ENCODE measurements at regions not wholly inside any gene's neighbourhood (a gene's known extent, or its start where the extent isn't known, plus 50 kb on each side); places are given as distances from the start of the nearest gene placed in this dataset.
"Not testable (repeated sequence)": the region's sequence is repeated elsewhere in the genome, so short reads cannot be mapped to it uniquely, and the experiment has no call there.

DNA sequence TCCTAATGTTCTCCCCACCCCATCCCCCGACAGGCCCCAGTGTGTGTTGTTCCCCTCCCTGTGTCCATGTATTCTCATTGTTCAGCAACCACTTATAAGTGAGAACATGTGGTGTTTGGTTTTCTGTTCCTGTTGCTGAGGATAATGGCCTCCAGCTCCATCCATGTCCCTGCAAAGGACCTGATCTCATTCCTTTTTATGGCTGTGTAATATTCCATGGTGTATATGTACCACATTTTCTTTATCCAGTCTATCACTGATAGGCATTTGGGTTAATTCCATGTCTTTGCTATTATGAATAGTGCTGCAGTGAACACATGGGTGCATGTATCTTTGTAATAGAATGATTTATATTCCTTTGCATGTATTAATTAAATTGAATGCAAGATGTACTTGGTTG, 104.8 kb upstream of the WIPF3 start:
- TF ChIP-seq, protein P1, sequence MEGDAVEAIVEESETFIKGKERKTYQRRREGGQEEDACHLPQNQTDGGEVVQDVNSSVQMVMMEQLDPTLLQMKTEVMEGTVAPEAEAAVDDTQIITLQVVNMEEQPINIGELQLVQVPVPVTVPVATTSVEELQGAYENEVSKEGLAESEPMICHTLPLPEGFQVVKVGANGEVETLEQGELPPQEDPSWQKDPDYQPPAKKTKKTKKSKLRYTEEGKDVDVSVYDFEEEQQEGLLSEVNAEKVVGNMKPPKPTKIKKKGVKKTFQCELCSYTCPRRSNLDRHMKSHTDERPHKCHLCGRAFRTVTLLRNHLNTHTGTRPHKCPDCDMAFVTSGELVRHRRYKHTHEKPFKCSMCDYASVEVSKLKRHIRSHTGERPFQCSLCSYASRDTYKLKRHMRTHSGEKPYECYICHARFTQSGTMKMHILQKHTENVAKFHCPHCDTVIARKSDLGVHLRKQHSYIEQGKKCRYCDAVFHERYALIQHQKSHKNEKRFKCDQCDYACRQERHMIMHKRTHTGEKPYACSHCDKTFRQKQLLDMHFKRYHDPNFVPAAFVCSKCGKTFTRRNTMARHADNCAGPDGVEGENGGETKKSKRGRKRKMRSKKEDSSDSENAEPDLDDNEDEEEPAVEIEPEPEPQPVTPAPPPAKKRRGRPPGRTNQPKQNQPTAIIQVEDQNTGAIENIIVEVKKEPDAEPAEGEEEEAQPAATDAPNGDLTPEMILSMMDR (IDR thresholded peaks at IDR 0.05), result not testable (repeated sequence)
- TF ChIP-seq POLR2A (IDR thresholded peaks at IDR 0.05), result not testable (repeated sequence)
